DND-41 (cell line): ENCODE measurements at regions not wholly inside any gene's neighbourhood (a gene's known extent, or its start where the extent isn't known, plus 50 kb on each side); places are given as distances from the start of the nearest gene placed in this dataset.

Experiments
- ATAC-seq: fragments of 200-7000 bp; cut with Tn5 transposase; 3 replicates; pipeline ENCODE4 v1.9.1; 2021; ENCODE audit warnings: low read depth; ENCODE audit not compliant: insufficient read depth
- DNase-seq: peaks from one replicate; pipeline ENCODE4 v3.0.0-alpha.2; 2020
- H2AFZ ChIP-seq: 2 replicates; pipeline ENCODE4 v1.6.0; 2012; ENCODE audit warnings: low read depth, low read length
- H3K27ac ChIP-seq: 2 replicates; pipeline ENCODE4 v1.5.1; 2012; ENCODE audit warnings: low read length, inconsistent platforms
- H3K27me3 ChIP-seq: fragments of 200-600 bp; sonication (generic); 2 replicates; pipeline ENCODE4 v1.6.0; 2012; ENCODE audit warnings: low read length, mild to moderate bottlenecking, inconsistent platforms; ENCODE audit not compliant: insufficient read depth, poor library complexity
- H3K36me3 ChIP-seq: 2 replicates; pipeline ENCODE4 v1.5.1; 2012; ENCODE audit warnings: low read length, inconsistent platforms; ENCODE audit not compliant: insufficient read depth
- H3K4me1 ChIP-seq: 2 replicates; pipeline ENCODE4 v1.5.1; 2012; ENCODE audit warnings: mild to moderate bottlenecking, low read length; ENCODE audit not compliant: insufficient read depth
- H3K4me2 ChIP-seq: 2 replicates; pipeline ENCODE4 v1.6.0; 2012; ENCODE audit warnings: mild to moderate bottlenecking, moderate library complexity, low read length, inconsistent platforms; ENCODE audit not compliant: insufficient read depth
- H3K4me3 ChIP-seq, 2 experiments: fragments of 200-600 bp in 1 of 2; shearing (Covaris generic) in 1 of 2; 2 replicates each; pipeline ENCODE4 v1.5.1; 2012 to 2016; ENCODE audit warnings: inconsistent platforms in 2 of 2, low read length in 2 of 2, mild to moderate bottlenecking in 2 of 2, low read depth in 1 of 2, moderate library complexity in 1 of 2
- H3K79me2 ChIP-seq: 2 replicates; pipeline ENCODE4 v1.6.0; 2012; ENCODE audit warnings: low read length, inconsistent platforms; ENCODE audit not compliant: insufficient read depth
- H3K9ac ChIP-seq: 2 replicates; pipeline ENCODE4 v1.6.0; 2012; ENCODE audit warnings: low read depth, mild to moderate bottlenecking, inconsistent platforms, low read length, moderate library complexity
- H3K9me3 ChIP-seq: 2 replicates; pipeline ENCODE4 v1.5.1; 2012; ENCODE audit warnings: low read length, moderate library complexity, mild to moderate bottlenecking, inconsistent platforms; ENCODE audit not compliant: insufficient read depth, severe bottlenecking
- H4K20me1 ChIP-seq: 2 replicates; pipeline ENCODE4 v1.6.0; 2012; ENCODE audit warnings: low read length; ENCODE audit not compliant: insufficient read depth
- EZH2 ChIP-seq: IDR thresholded peaks from 3 replicates; pipeline ENCODE4 v1.6.1; 2012; ENCODE audit warnings: borderline replicate concordance, low read depth, mild to moderate bottlenecking, moderate library complexity, low read length, inconsistent platforms; ENCODE audit not compliant: severe bottlenecking
- TF ChIP-seq, protein P1 (sequence below): IDR thresholded peaks from 2 replicates; pipeline ENCODE4 v1.5.1; 2012; ENCODE audit warnings: borderline replicate concordance, low read length, moderate library complexity, mild to moderate bottlenecking; ENCODE audit not compliant: poor library complexity, severe bottlenecking; ENCODE audit errors: extremely low read depth

DNA sequence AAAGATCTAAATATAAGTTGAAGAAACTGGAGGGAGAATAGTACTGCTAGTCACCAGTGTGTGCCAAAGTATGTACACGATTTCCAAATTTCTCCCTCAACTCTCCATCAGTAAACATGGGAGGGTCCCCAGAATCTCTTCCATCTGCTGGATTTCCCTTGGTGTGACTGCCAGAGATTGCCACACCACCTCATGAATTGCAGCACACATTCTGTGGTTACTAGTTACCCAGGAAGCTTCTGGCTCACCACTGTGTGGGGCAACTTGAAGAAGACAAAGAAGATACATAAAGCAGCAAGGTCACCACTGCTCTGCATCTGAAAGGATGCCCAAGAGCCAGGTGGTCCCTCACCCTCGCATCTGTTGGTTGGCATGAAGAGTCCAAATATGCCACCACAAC lies 191.7 kb upstream of the ESRRG start:
- Histone ChIP-seq H3K27me3 (no peaks in the 10 kb centered on the region), H3K4me2 (no peak overlapping the region), H3K4me1 (no peaks in the 10 kb centered on the region), H3K27ac (no peak overlapping the region), H3K9me3 (no peaks in the 10 kb centered on the region), H2AFZ (no peak overlapping the region), H3K79me2 (no peaks in the 10 kb centered on the region), H3K9ac (no peak overlapping the region), H3K36me3 (no peaks in the 10 kb centered on the region), H4K20me1 (no peaks in the 10 kb centered on the region), H3K4me3 (no peak overlapping the region)
- DNase-seq (no peak), ATAC-seq (no peak)
- TF ChIP-seq, protein P1, sequence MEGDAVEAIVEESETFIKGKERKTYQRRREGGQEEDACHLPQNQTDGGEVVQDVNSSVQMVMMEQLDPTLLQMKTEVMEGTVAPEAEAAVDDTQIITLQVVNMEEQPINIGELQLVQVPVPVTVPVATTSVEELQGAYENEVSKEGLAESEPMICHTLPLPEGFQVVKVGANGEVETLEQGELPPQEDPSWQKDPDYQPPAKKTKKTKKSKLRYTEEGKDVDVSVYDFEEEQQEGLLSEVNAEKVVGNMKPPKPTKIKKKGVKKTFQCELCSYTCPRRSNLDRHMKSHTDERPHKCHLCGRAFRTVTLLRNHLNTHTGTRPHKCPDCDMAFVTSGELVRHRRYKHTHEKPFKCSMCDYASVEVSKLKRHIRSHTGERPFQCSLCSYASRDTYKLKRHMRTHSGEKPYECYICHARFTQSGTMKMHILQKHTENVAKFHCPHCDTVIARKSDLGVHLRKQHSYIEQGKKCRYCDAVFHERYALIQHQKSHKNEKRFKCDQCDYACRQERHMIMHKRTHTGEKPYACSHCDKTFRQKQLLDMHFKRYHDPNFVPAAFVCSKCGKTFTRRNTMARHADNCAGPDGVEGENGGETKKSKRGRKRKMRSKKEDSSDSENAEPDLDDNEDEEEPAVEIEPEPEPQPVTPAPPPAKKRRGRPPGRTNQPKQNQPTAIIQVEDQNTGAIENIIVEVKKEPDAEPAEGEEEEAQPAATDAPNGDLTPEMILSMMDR = no peak
- no peak for TF ChIP-seq EZH2

DNA sequence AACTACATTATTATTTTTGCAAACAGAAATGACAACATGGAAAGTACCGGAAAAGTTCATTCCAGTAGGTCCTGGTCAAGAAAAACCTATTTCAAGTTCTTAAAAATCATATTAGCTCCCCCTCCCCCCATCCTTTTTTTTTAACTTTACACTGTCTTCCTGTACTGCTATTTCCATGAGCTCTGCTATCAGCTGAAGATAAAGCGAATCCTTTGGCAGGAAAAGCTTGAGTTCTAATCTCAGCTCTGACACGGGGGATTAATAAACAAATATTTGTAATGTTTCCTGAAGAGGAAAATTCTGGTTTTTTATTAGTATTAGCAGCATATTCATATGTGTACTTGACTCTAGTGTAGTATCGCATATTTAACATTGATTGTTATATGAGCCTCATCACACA lies 190.7 kb upstream of the ESRRG start:
- no peak for ATAC-seq

DNA sequence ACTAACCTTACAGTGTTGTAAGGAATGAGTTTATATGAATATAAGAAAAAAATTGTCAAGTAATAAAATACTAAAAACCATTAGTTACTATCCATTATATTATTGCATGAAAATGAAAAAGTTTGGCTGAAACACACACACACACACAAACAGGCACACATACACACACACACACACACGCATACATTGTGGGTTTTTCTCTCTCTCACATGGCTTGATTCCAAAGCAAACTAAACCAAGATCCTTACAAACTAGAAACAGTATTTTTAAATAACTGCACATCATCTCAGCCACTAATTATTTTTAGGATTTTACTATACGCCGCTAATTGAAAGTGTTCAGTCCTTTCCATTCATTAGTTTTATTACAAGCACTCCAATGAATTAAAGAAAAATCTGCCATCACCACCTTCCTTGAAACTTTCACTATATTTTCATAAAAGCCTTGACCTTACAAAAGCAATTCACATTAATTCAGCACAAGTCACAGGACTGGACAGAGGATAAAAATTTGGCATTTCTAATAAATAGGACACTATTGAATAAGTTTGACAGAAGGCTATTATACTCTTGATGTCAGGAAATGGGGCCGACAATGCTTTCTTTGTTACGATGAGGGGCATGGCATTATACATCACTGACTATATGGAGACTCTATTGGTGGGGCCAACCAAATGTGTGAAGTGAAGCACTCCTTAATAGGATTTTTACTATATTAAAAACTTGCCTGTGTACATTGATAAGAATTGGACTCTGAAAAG lies 187.0 kb upstream of the ESRRG start:
- Histone ChIP-seq H4K20me1 (no peaks in the 10 kb centered on the region), H3K27me3 (no peaks in the 10 kb centered on the region), H3K4me3 (no peak overlapping the region), H2AFZ (no peak overlapping the region), H3K4me1 (no peaks in the 10 kb centered on the region), H3K9ac (no peak overlapping the region), H3K79me2 (no peaks in the 10 kb centered on the region), H3K27ac (no peak overlapping the region), H3K4me2 (no peak overlapping the region), H3K36me3 (no peaks in the 10 kb centered on the region), H3K9me3 (no peaks in the 10 kb centered on the region)
- no peak for TF ChIP-seq EZH2
- TF ChIP-seq, protein P1 = no peak
- DNase-seq (no peak), ATAC-seq (no peak)

More for the DNA sequence above, 190.7 kb upstream of the ESRRG start:
- H3K36me3 ChIP-seq = no peaks in the 10 kb centered on the region
- no peaks in the 10 kb centered on the region for H3K9me3 ChIP-seq
- DNase-seq = no peak
- H4K20me1 ChIP-seq = no peaks in the 10 kb centered on the region
- H2AFZ ChIP-seq = no peak overlapping the region
- TF ChIP-seq, protein P1 = no peak
- no peak for TF ChIP-seq EZH2
- no peak overlapping the region for H3K27ac ChIP-seq
- no peaks in the 10 kb centered on the region for H3K79me2 ChIP-seq
- H3K4me1 ChIP-seq = no peaks in the 10 kb centered on the region
- H3K9ac ChIP-seq = no peak overlapping the region
- H3K4me2 ChIP-seq = no peak overlapping the region
- H3K4me3 ChIP-seq = no peak overlapping the region
- no peaks in the 10 kb centered on the region for H3K27me3 ChIP-seq

DNA sequence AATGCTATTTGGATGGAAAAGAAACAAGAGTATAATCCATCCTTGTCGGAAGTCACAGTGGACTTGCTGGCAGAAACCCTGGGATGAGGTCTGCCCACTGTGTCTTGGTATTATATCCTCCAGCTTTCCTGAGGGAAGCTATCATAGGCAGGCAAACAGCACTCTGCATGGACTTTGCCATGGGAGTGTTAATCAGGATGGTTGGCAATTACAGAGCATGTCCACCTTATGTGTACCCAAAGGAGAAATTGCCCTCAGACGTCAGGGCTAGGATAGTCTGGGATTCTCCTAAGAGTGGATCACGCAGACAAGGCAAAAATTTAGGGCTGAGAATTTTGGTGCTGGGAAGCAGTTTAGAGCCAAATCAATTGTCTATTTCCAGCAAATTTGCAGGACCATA lies 184.9 kb upstream of the ESRRG start:
- Histone ChIP-seq H3K4me2 (no peak overlapping the region), H3K27me3 (no peaks in the 10 kb centered on the region), H3K4me1 (no peaks in the 10 kb centered on the region), H3K9me3 (no peaks in the 10 kb centered on the region), H3K4me3 (no peak overlapping the region), H3K9ac (no peak overlapping the region), H4K20me1 (no peaks in the 10 kb centered on the region), H3K36me3 (no peaks in the 10 kb centered on the region), H2AFZ (no peak overlapping the region), H3K27ac (no peak overlapping the region), H3K79me2 (no peaks in the 10 kb centered on the region)
- no peak for ATAC-seq
- DNase-seq = no peak
- TF ChIP-seq, protein P1 = no peak
- no peak for TF ChIP-seq EZH2
